Fibroblast of mammary gland (primary cell): ENCODE measurements at regions not wholly inside any gene's neighbourhood (a gene's known extent, or its start where the extent isn't known, plus 50 kb on each side); places are given as distances from the start of the nearest gene placed in this dataset.

Source experiments
- DNase-seq: peaks from one replicate; pipeline ENCODE4 v3.0.0-alpha.2; 2010; ENCODE audit warnings: low read depth
- H3K4me3 ChIP-seq: 2 replicates; pipeline ENCODE4 v1.5.1; 2011; ENCODE audit warnings: low read depth, mild to moderate bottlenecking, low read length, moderate library complexity; ENCODE audit not compliant: control insufficient read depth
- TF ChIP-seq, protein P1 (sequence below): conservative IDR thresholded peaks from 2 replicates; pipeline ENCODE4 v1.5.1; 2011; ENCODE audit warnings: low read depth, low read length, inconsistent platforms; ENCODE audit not compliant: control insufficient read depth, insufficient read depth

DNA sequence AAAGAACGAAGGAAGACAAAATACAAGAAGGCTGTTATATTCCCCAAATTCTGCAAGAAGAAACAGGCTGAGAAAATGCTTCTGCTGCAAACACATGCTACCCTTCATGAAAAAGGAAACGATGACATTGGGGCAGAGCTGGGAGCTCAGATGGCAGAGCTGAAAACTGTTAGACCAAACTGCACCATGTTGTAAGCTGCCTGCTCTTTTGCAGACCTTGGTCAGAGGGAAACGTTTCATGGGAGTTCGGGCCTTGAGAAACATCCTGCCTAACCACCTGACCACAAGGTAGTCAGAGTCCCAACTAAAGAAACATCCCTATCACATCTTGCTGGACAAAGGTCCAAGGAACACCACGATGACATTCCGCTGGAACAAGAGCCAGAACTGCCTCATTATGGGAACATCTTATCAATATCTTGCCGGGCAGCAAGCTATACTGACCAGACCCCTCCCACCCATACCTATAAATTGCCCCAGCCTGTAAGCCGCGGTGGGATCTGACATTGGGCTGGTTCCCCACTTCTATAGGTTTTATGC, 110.7 kb upstream of the CTSC start:
- TF ChIP-seq, protein P1, sequence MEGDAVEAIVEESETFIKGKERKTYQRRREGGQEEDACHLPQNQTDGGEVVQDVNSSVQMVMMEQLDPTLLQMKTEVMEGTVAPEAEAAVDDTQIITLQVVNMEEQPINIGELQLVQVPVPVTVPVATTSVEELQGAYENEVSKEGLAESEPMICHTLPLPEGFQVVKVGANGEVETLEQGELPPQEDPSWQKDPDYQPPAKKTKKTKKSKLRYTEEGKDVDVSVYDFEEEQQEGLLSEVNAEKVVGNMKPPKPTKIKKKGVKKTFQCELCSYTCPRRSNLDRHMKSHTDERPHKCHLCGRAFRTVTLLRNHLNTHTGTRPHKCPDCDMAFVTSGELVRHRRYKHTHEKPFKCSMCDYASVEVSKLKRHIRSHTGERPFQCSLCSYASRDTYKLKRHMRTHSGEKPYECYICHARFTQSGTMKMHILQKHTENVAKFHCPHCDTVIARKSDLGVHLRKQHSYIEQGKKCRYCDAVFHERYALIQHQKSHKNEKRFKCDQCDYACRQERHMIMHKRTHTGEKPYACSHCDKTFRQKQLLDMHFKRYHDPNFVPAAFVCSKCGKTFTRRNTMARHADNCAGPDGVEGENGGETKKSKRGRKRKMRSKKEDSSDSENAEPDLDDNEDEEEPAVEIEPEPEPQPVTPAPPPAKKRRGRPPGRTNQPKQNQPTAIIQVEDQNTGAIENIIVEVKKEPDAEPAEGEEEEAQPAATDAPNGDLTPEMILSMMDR = no peak
- H3K4me3 ChIP-seq = no peak overlapping the region
- DNase-seq = no peak

DNA sequence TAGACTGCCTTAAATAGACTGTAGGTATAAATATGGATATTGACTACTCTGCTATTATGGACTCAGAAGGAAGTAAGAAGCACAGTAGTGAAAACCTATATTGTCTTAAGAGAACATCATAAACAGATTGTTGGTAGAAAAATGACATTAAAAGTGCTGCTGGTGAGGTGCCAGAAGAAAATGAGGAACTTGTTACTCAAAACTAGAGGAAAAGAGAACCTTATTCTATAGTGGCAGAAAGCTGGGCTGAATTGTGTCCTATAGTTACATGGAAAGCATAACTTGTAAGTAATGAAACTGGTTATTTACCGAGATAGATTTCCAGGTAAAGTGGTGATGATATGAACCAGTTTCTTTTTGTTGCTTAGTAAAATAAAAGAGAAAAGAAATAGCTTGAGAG, 109.7 kb upstream of the CTSC start:
- TF ChIP-seq, protein P1 = no peak
- no peak overlapping the region for H3K4me3 ChIP-seq
- no peak for DNase-seq

DNA sequence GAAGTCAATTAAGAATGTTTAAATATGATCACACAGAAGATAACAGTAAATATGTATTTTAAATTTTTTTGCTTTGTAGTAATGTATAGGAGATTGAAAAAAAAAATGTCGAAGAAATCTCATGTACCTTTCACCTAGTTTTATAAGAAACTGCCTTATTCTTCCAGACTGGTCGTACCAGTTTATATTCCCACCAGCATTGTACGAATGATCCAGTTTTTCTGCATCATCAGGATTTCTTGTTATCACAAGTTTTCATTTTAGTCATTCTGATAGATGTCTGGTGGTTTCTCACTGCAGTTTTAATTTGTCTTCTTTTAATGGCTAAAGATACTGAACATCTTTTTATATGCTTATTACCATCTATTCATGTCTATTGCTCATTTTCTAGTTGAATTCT, 101.8 kb upstream of the CTSC start:
- DNase-seq = no peak
- H3K4me3 ChIP-seq = no peak overlapping the region
- TF ChIP-seq, protein P1 = no peak

DNA sequence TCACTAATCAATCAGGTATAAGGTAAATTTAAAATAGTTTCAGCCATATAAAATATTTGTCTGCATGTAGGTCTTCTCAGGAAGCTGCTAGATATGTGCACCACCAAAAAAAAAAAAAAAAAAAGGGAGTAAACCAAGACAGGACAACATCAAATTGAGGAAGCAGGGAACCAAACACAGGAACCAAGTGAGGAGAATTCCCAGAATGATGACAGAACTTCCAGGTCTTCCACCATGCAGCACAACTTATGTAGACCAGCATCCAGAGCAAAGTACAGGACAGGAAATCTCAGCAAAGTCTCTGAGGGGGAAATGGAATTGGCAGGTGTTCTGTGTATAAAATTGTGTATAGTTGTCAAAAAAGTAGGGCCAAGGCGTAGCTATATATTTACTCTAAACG, 101.2 kb upstream of the CTSC start:
- no peak for DNase-seq
- TF ChIP-seq, protein P1 = no peak
- no peak overlapping the region for H3K4me3 ChIP-seq

DNA sequence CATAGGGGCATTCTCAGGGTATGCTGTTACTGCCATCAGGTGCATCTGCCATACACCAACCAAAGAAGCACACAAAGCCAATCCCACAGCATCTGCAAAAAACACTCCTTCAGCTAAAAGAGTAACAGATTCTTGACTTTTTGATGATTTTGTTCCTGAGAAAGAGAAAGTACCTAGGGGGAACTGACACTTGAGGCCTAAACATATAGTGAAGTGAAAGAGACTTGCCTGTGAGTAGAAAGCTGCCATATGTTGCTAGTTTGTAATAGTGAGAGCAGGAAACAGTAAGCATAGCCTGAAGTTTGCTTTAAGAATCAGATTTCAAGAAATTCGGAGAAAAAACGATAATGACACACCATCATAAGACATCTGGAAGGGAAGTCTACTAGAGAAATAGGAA, 97.9 kb upstream of the CTSC start:
- no peak for DNase-seq
- TF ChIP-seq, protein P1 = no peak

DNA sequence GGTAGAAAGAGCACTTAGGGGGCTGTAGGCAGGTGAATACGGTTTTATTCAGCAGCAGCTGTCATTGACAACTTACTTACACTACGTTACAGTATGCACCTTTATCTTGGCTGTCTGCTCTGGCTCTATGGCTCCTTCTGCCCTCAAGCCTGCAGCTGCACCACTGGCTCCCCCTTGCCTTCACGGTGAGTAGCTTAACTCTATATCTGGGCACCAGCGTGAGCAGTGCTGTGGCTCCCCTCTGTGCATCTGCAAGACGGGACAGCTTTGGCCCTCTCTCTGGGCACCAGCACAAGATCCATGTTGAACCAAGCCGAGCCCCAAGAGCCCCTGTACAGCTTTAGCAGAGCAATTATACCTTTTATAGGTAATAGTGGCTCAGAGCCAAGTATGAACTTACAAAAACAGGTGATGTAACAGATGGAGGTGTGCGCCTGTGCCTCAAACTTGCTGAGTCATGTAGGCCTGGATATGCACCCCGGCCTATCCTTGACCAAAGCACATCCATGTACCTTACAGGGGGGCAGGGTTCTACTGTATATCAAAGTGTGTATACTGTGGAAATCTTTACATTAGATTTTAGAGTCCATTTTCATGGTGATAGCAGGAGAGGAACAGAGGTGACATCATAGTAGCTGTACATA, 96.9 kb upstream of the CTSC start:
- no peak for DNase-seq
- TF ChIP-seq, protein P1 = no peak
- H3K4me3 ChIP-seq = no peak overlapping the region

More for the DNA sequence above, 97.9 kb upstream of the CTSC start:
- H3K4me3 ChIP-seq = no peak overlapping the region
